Neural cell (in vitro differentiated cells): ENCODE measurements at regions not wholly inside any gene's neighbourhood (a gene's known extent, or its start where the extent isn't known, plus 50 kb on each side); places are given as distances from the start of the nearest gene placed in this dataset.

Source experiments
- H2AFZ ChIP-seq: fragments of 200-600, 300-800 bp; sonication (generic), shearing (Covaris generic); 2 replicates; pipeline ENCODE4 v1.6.0; 2014; ENCODE audit warnings: low read depth, mild to moderate bottlenecking, antibody characterized with exemption, low read length, moderate library complexity
- H3F3A ChIP-seq: fragments of 200-600 bp; shearing (Covaris generic); 2 replicates; pipeline ENCODE4 v1.6.1; 2016; ENCODE audit warnings: mild to moderate bottlenecking, moderate library complexity, mixed read lengths, antibody characterized with exemption, low read length; ENCODE audit not compliant: insufficient read depth, poor library complexity, severe bottlenecking
- H3K27ac ChIP-seq: fragments of 200-600, 300-800 bp; sonication (generic), shearing (Covaris generic); 2 replicates; pipeline ENCODE4 v1.5.1; 2014; ENCODE audit warnings: mild to moderate bottlenecking, low read length, moderate library complexity
- H3K27me3 ChIP-seq: fragments of 300-800, 200-600 bp; sonication (generic), shearing (Covaris generic); 2 replicates; pipeline ENCODE4 v1.6.0; 2014; ENCODE audit warnings: mild to moderate bottlenecking, low read depth, low read length, moderate library complexity; ENCODE audit not compliant: insufficient read depth
- H3K36me3 ChIP-seq: fragments of 300-800, 200-600 bp; sonication (generic), shearing (Covaris generic); 2 replicates; pipeline ENCODE4 v1.5.1; 2014; ENCODE audit warnings: mild to moderate bottlenecking, antibody characterized with exemption, low read length, moderate library complexity; ENCODE audit not compliant: insufficient read depth
- H3K4me2 ChIP-seq: fragments of 300-800, 200-600 bp; sonication (generic), shearing (Covaris generic); 2 replicates; pipeline ENCODE4 v1.6.0; 2014; ENCODE audit warnings: mild to moderate bottlenecking, low read length
- H3K4me3 ChIP-seq: fragments of 300-800, 200-600 bp; sonication (generic), shearing (Covaris generic); 2 replicates; pipeline ENCODE4 v1.5.1; 2014; ENCODE audit warnings: mild to moderate bottlenecking, low read length, moderate library complexity
- H3K79me2 ChIP-seq: fragments of 200-600 bp; shearing (Covaris generic); replicated peaks from 2 replicates; pipeline ENCODE4 v1.6.0; 2014; ENCODE audit warnings: mild to moderate bottlenecking, low read length, moderate library complexity; ENCODE audit not compliant: insufficient read depth
- H3K9ac ChIP-seq: fragments of 300-800, 200-600 bp; sonication (generic), shearing (Covaris generic); 2 replicates; pipeline ENCODE4 v1.6.1; 2016; ENCODE audit warnings: mild to moderate bottlenecking, low read length, mixed read lengths
- H3K9me2 ChIP-seq: fragments of 200-600 bp; shearing (Covaris generic); 2 replicates; pipeline ENCODE4 v1.6.1; 2016; ENCODE audit warnings: mild to moderate bottlenecking, low read length, mixed read lengths; ENCODE audit not compliant: insufficient read depth
- H3K9me3 ChIP-seq: fragments of 200-600, 300-800 bp; sonication (generic), shearing (Covaris generic); 2 replicates; pipeline ENCODE4 v1.6.1; 2016; ENCODE audit warnings: mild to moderate bottlenecking, mixed run types, low read length, moderate library complexity, mixed read lengths
- H4K20me1 ChIP-seq: fragments of 200-600 bp; shearing (Covaris generic); 2 replicates; pipeline ENCODE4 v1.6.1; 2016; ENCODE audit warnings: mild to moderate bottlenecking, mixed run types; ENCODE audit not compliant: insufficient read depth
- EP300 ChIP-seq: fragments of 450-650 bp; conservative IDR thresholded peaks from 2 replicates; pipeline ENCODE4 v1.6.1; 2014; ENCODE audit warnings: antibody characterized with exemption, mild to moderate bottlenecking, moderate library complexity; ENCODE audit not compliant: poor library complexity, severe bottlenecking
- EZH2 ChIP-seq: fragments of 200-600, 300-800 bp; shearing (Covaris generic), sonication (generic); IDR thresholded peaks from 2 replicates; pipeline ENCODE4 v1.6.1; 2014; ENCODE audit warnings: antibody characterized with exemption, low read length, borderline replicate concordance, mild to moderate bottlenecking; ENCODE audit not compliant: insufficient read depth, poor library complexity, severe bottlenecking
- MXI1 ChIP-seq: fragments of 450-650 bp; conservative IDR thresholded peaks from 2 replicates; pipeline ENCODE4 v1.6.1; 2014; ENCODE audit warnings: antibody characterized with exemption, mild to moderate bottlenecking; ENCODE audit not compliant: poor library complexity, severe bottlenecking
- POLR2AphosphoS5 ChIP-seq: IDR thresholded peaks from 2 replicates; pipeline ENCODE4 v1.6.1; 2012
- RAD21 ChIP-seq: fragments of 450-650 bp; conservative IDR thresholded peaks from 2 replicates; pipeline ENCODE4 v1.6.1; 2014; ENCODE audit warnings: antibody characterized with exemption, mild to moderate bottlenecking, moderate library complexity
- SMC3 ChIP-seq: fragments of 450-650 bp; conservative IDR thresholded peaks from 2 replicates; pipeline ENCODE4 v1.6.1; 2014; ENCODE audit warnings: antibody characterized with exemption, mild to moderate bottlenecking, moderate library complexity; ENCODE audit not compliant: poor library complexity
- TAF1 ChIP-seq: IDR thresholded peaks from 2 replicates; pipeline ENCODE4 v1.6.1; 2012; ENCODE audit warnings: low read depth
- TF ChIP-seq, protein P1 (sequence below): fragments of 450-650 bp; IDR thresholded peaks from 2 replicates; pipeline ENCODE4 v1.5.1; 2014; ENCODE audit warnings: antibody characterized with exemption, mild to moderate bottlenecking, moderate library complexity; ENCODE audit not compliant: poor library complexity, severe bottlenecking
- TF ChIP-seq, protein P2 (sequence below): IDR thresholded peaks from 2 replicates; pipeline ENCODE4 v1.6.1; 2012; ENCODE audit warnings: borderline replicate concordance

DNA sequence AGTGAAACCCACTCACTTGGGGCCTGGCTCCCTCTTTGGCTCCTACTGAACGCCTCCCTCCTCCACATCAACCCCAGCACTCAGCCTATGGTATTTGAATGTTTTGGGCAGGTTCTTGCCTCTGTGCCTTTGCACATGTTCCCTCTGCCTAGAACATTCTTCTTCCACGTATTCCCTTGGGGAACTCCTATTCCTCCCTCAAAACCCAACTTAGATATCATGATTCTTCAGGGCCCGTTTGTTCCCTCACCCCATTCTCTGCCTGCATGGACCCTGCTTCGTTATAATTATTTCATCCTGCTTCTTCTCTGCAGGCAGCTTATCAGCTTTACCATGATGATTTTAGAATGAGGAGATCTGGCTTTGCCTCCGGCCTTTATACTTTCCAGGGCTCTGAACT, 215.0 kb upstream of the IER5L start:
- H3K9me3 ChIP-seq: no peaks in the 10 kb centered on the region
- H3K9me2 ChIP-seq: no peaks in the 10 kb centered on the region
- no peaks in the 10 kb centered on the region for H3F3A ChIP-seq
- H3K4me2 ChIP-seq: no peak overlapping the region
- TF ChIP-seq EZH2: no peak
- TF ChIP-seq SMC3: no peak
- TF ChIP-seq MXI1: no peak
- no peak for TF ChIP-seq TAF1
- TF ChIP-seq, protein P1, sequence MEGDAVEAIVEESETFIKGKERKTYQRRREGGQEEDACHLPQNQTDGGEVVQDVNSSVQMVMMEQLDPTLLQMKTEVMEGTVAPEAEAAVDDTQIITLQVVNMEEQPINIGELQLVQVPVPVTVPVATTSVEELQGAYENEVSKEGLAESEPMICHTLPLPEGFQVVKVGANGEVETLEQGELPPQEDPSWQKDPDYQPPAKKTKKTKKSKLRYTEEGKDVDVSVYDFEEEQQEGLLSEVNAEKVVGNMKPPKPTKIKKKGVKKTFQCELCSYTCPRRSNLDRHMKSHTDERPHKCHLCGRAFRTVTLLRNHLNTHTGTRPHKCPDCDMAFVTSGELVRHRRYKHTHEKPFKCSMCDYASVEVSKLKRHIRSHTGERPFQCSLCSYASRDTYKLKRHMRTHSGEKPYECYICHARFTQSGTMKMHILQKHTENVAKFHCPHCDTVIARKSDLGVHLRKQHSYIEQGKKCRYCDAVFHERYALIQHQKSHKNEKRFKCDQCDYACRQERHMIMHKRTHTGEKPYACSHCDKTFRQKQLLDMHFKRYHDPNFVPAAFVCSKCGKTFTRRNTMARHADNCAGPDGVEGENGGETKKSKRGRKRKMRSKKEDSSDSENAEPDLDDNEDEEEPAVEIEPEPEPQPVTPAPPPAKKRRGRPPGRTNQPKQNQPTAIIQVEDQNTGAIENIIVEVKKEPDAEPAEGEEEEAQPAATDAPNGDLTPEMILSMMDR: no peak
- no peak for TF ChIP-seq RAD21
- TF ChIP-seq EP300: no peak
- TF ChIP-seq, protein P2, sequence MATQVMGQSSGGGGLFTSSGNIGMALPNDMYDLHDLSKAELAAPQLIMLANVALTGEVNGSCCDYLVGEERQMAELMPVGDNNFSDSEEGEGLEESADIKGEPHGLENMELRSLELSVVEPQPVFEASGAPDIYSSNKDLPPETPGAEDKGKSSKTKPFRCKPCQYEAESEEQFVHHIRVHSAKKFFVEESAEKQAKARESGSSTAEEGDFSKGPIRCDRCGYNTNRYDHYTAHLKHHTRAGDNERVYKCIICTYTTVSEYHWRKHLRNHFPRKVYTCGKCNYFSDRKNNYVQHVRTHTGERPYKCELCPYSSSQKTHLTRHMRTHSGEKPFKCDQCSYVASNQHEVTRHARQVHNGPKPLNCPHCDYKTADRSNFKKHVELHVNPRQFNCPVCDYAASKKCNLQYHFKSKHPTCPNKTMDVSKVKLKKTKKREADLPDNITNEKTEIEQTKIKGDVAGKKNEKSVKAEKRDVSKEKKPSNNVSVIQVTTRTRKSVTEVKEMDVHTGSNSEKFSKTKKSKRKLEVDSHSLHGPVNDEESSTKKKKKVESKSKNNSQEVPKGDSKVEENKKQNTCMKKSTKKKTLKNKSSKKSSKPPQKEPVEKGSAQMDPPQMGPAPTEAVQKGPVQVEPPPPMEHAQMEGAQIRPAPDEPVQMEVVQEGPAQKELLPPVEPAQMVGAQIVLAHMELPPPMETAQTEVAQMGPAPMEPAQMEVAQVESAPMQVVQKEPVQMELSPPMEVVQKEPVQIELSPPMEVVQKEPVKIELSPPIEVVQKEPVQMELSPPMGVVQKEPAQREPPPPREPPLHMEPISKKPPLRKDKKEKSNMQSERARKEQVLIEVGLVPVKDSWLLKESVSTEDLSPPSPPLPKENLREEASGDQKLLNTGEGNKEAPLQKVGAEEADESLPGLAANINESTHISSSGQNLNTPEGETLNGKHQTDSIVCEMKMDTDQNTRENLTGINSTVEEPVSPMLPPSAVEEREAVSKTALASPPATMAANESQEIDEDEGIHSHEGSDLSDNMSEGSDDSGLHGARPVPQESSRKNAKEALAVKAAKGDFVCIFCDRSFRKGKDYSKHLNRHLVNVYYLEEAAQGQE: no peak
- TF ChIP-seq POLR2AphosphoS5: no peak
- no peak overlapping the region for H3K9ac ChIP-seq
- H3K27me3 ChIP-seq: no peaks in the 10 kb centered on the region
- no peaks in the 10 kb centered on the region for H4K20me1 ChIP-seq
- no peaks in the 10 kb centered on the region for H3K36me3 ChIP-seq
- no peak overlapping the region for H2AFZ ChIP-seq
- H3K4me3 ChIP-seq: no peak overlapping the region
- H3K79me2 ChIP-seq: no peaks in the 10 kb centered on the region
- no peak overlapping the region for H3K27ac ChIP-seq

DNA sequence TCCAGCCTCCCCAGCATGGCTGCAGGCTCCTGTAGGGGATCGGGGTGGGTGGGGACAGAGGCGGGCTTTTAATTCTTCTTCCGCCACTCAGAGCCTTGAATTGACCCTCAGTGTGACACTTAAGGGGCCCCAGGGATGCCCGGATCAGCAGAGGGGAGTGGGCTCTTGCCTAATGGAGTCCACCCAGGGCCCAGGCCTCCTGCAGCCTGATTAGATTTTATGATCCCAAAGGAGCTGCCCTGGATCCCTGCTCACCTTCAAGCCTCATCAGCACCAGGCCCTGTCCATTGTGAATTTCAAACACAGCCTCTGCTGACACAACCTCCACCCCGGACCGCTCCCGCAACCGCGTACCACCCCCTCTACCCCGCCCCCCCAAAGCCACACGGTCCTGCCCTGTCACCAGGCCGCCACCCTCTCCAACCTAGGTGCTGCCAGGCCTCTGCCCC, 214.1 kb upstream of the IER5L start:
- TF ChIP-seq MXI1 (no peak), POLR2AphosphoS5 (no peak), EZH2 (no peak)
- TF ChIP-seq, protein P1: no peak
- no peaks in the 10 kb centered on the region for H3K79me2 ChIP-seq
- no peaks in the 10 kb centered on the region for H4K20me1 ChIP-seq
- no peaks in the 10 kb centered on the region for H3K36me3 ChIP-seq
- no peak overlapping the region for H3K9ac ChIP-seq
- H3K27ac ChIP-seq: no peak overlapping the region
- no peaks in the 10 kb centered on the region for H3K9me2 ChIP-seq
- no peaks in the 10 kb centered on the region for H3K27me3 ChIP-seq
- H2AFZ ChIP-seq: no peak overlapping the region
- H3K9me3 ChIP-seq: no peaks in the 10 kb centered on the region
- no peak overlapping the region for H3K4me3 ChIP-seq
- H3F3A ChIP-seq: no peaks in the 10 kb centered on the region
- no peak overlapping the region for H3K4me2 ChIP-seq
